ENCODE measurements at regions not wholly inside any gene's neighbourhood (a gene's known extent, or its start where the extent isn't known, plus 50 kb on each side); places are given as distances from the start of the nearest gene placed in this dataset.
"Not testable (repeated sequence)": the region's sequence is repeated elsewhere in the genome, so short reads cannot be mapped to it uniquely, and the experiment has no call there.

- Histone ChIP-seq H3K36me3 (ENCODE audit: low read depth) (no peaks in the 10 kb centered on the region), H3K4me1 (ENCODE audit: low read depth) (no peaks in the 10 kb centered on the region), H3K9me3 (no peaks in the 10 kb centered on the region), H3K4me3 (no peak overlapping the region)
- ATAC-seq = no peak
- intact Hi-C loops (cut with DNase I, micrococcal nuclease) = no loop called here
- DNase-seq = no peak
- TF ChIP-seq, protein P1, sequence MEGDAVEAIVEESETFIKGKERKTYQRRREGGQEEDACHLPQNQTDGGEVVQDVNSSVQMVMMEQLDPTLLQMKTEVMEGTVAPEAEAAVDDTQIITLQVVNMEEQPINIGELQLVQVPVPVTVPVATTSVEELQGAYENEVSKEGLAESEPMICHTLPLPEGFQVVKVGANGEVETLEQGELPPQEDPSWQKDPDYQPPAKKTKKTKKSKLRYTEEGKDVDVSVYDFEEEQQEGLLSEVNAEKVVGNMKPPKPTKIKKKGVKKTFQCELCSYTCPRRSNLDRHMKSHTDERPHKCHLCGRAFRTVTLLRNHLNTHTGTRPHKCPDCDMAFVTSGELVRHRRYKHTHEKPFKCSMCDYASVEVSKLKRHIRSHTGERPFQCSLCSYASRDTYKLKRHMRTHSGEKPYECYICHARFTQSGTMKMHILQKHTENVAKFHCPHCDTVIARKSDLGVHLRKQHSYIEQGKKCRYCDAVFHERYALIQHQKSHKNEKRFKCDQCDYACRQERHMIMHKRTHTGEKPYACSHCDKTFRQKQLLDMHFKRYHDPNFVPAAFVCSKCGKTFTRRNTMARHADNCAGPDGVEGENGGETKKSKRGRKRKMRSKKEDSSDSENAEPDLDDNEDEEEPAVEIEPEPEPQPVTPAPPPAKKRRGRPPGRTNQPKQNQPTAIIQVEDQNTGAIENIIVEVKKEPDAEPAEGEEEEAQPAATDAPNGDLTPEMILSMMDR (IDR thresholded peaks at IDR 0.05) = no peak
Observed at GRCh38 chr10:8312781-8313180, 258.3 kb downstream of the GATA3 start.

- H3K4me3 ChIP-seq = no peak overlapping the region
- H3K36me3 ChIP-seq (ENCODE audit: low read depth) = no peaks in the 10 kb centered on the region
- TF ChIP-seq, protein P1 (IDR thresholded peaks at IDR 0.05) = no peak
- no peak for DNase-seq
- no peaks in the 10 kb centered on the region for H3K9me3 ChIP-seq
- ATAC-seq = no peak
- no peaks in the 10 kb centered on the region for H3K4me1 ChIP-seq (ENCODE audit: low read depth)
- intact Hi-C loops (cut with DNase I, micrococcal nuclease) = no loop called here
Observed at GRCh38 chr10:8314486-8314885, 260.0 kb downstream of the GATA3 start.

DNA sequence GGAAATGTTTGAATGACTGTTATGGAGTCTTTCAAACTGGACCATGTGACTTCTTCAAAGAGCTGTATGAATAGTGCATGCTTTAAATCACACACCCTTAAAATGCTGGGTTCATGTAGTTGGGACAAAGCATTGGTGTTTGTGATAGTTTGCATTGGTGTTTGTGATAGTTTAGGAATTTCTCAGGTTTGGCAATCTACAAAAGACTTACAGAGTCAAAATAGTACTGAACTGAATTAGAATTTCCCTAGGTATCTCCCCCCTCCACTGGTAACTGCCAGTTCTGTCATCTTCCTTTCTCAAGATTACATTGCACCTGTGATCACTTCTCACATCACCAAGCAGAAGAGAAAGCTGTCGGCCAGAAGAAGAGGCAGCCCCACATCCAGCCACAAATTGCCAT is 261.1 kb downstream of the GATA3 start:
- intact Hi-C loops (cut with DNase I, micrococcal nuclease) = no loop called here
- H3K9me3 ChIP-seq = no peaks in the 10 kb centered on the region

GRCh38 chr10:8316284-8316683 is 261.8 kb downstream of the GATA3 start:
- TF ChIP-seq, protein P1 (IDR thresholded peaks at IDR 0.05) = no peak
- Histone ChIP-seq H3K36me3 (ENCODE audit: low read depth) (no peaks in the 10 kb centered on the region), H3K4me3 (no peak overlapping the region), H3K9me3 (no peaks in the 10 kb centered on the region), H3K4me1 (ENCODE audit: low read depth) (no peaks in the 10 kb centered on the region)
- DNase-seq (no peak), ATAC-seq (no peak)
- intact Hi-C loops (cut with DNase I, micrococcal nuclease) = no loop called here

More for the DNA sequence above, 261.1 kb downstream of the GATA3 start:
- TF ChIP-seq, protein P1 (IDR thresholded peaks at IDR 0.05) = no peak
- Histone ChIP-seq H3K4me1 (ENCODE audit: low read depth) (no peaks in the 10 kb centered on the region), H3K4me3 (no peak overlapping the region), H3K36me3 (ENCODE audit: low read depth) (no peaks in the 10 kb centered on the region)
- no peak for DNase-seq
- no peak for ATAC-seq

DNA sequence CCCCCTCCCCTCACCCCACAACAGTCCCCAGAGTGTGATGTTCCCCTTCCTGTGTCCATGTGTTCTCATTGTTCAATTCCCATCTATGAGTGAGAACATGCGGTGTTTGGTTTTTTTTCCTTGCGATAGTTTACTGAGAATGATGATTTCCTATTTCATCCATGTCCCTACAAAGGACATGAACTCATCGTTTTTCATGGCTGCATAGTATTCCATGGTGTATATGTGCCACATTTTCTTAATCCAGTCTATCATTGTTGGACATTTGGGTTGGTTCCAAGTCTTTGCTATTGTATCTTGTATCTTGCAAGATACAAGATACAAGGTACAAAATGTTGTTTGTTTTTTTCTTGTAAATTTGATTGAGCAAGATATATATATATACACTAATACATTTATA is 263.9 kb downstream of the GATA3 start:
- intact Hi-C loops (cut with DNase I, micrococcal nuclease); ATAC-seq; H3K9me3 ChIP-seq; H3K36me3 ChIP-seq (ENCODE audit: low read depth); H3K4me3 ChIP-seq; H3K4me1 ChIP-seq (ENCODE audit: low read depth); DNase-seq: not testable (repeated sequence)

DNA sequence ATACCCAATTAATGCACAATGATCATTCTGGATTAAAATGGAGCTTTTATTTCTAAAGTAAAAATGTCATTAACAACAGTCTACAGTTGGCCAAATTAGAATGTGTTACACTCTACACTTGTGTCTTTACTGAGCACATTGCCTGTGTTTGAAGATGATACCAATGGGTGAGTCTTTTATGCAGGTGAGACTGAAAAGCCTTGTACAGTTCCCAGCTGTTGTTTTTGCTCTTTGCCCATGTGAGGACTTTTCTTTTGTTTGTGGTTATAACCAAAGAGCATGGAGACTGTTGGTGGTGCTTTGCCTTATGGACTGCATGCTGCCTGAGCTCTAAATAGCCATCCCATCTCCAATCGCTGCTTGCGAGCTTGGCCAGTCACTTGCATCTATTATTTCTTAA is 264.5 kb downstream of the GATA3 start:
- no peaks in the 10 kb centered on the region for H3K36me3 ChIP-seq (ENCODE audit: low read depth)

More for the DNA sequence above, 264.5 kb downstream of the GATA3 start:
- TF ChIP-seq, protein P1 (IDR thresholded peaks at IDR 0.05) = no peak
- intact Hi-C loops (cut with DNase I, micrococcal nuclease) = no loop called here
- DNase-seq (no peak), ATAC-seq (no peak)
- no peak overlapping the region for H3K4me3 ChIP-seq
- no peaks in the 10 kb centered on the region for H3K9me3 ChIP-seq
- no peaks in the 10 kb centered on the region for H3K4me1 ChIP-seq (ENCODE audit: low read depth)

Data from mucosa of descending colon (tissue), 3 donors.